Esophagus mucosa (tissue), 1 donor: ENCODE measurements at regions not wholly inside any gene's neighbourhood (a gene's known extent, or its start where the extent isn't known, plus 50 kb on each side); places are given as distances from the start of the nearest gene placed in this dataset.

Experiments
- ATAC-seq: fragments of 200-7000 bp; cut with Tn5 transposase; one replicate; pipeline ENCODE4 v1.9.1; 2020
- donor health status: DM: yes; HTN: yes; CAD: no.

GRCh38 chr3:18669374-18669773 lies 244.2 kb upstream of the SATB1 start:
- ATAC-seq: no peak

GRCh38 chr3:18667552-18667951 lies 242.4 kb upstream of the SATB1 start:
- no peak for ATAC-seq

GRCh38 chr3:18666655-18667054 lies 241.5 kb upstream of the SATB1 start:
- ATAC-seq: peak; percentile 96

GRCh38 chr3:18660059-18660458 lies 234.9 kb upstream of the SATB1 start:
- no peak for ATAC-seq

GRCh38 chr3:18657858-18658820 lies 233.0 kb upstream of the SATB1 start:
- ATAC-seq: peak; percentile 92

- no peak for ATAC-seq
Measured at GRCh38 chr3:18656866-18657265, 231.7 kb upstream of the SATB1 start.

GRCh38 chr3:18656410-18656809 lies 231.3 kb upstream of the SATB1 start:
- ATAC-seq: no peak

GRCh38 chr3:18655827-18656226 lies 230.7 kb upstream of the SATB1 start:
- ATAC-seq: no peak

GRCh38 chr3:18652781-18653180 lies 227.6 kb upstream of the SATB1 start:
- peak; percentile 86 for ATAC-seq

GRCh38 chr3:18650731-18651130 lies 225.6 kb upstream of the SATB1 start:
- ATAC-seq: no peak

- ATAC-seq: no peak
Measured at GRCh38 chr3:18649666-18650363, 224.7 kb upstream of the SATB1 start.

GRCh38 chr3:18648868-18649462 lies 223.8 kb upstream of the SATB1 start:
- no peak for ATAC-seq

GRCh38 chr3:18648159-18648558 lies 223.0 kb upstream of the SATB1 start:
- no peak for ATAC-seq

- no peak for ATAC-seq
Measured at GRCh38 chr3:18645619-18646018, 220.5 kb upstream of the SATB1 start.

GRCh38 chr3:18643281-18643680 lies 218.1 kb upstream of the SATB1 start:
- ATAC-seq: peak; percentile 26

- no peak for ATAC-seq
Measured at GRCh38 chr3:18641916-18642315, 216.8 kb upstream of the SATB1 start.

GRCh38 chr3:18635215-18635614 lies 210.1 kb upstream of the SATB1 start:
- no peak for ATAC-seq

- no peak for ATAC-seq
Measured at GRCh38 chr3:18634461-18634860, 209.3 kb upstream of the SATB1 start.

GRCh38 chr3:18633002-18633401 lies 207.9 kb upstream of the SATB1 start:
- ATAC-seq: no peak

GRCh38 chr3:18630295-18630694 lies 205.2 kb upstream of the SATB1 start:
- ATAC-seq: no peak

- ATAC-seq: no peak
Measured at GRCh38 chr3:18625085-18625484, 199.9 kb upstream of the SATB1 start.

- ATAC-seq: no peak
Measured at GRCh38 chr3:18623220-18623619, 198.1 kb upstream of the SATB1 start.

GRCh38 chr3:18618723-18619122 lies 193.6 kb upstream of the SATB1 start:
- ATAC-seq: no peak
